ENCODE measurements at regions not wholly inside any gene's neighbourhood (a gene's known extent, or its start where the extent isn't known, plus 50 kb on each side); places are given as distances from the start of the nearest gene placed in this dataset.

DNA sequence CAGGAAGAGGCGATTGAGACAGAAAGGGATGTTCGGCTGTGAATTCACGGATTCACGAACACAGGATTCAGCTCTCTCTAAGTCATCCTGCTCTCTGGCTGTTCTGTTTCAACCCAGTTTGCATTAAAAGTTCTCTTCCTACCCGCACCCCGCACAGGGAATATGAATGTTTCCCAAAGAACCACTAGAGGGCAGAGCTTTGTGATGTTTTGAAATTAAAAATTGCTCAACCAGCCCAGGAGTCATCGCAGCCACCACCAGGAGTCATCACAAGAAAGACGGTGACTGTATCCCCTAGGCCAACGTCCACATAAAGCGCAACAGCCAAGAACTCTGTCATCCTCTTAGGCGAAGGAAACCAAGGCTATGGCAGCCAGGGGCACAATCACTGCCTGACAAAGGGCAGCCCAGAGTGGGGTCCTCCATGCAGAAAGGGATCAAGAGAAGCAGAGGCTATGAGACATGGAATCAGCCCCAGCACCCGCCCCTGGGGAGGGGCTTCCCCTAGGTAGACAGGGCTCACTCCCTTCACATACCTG lies 122.4 kb downstream of the WT1 start:
- no peak for TF ChIP-seq POLR2A (IDR thresholded peaks at IDR 0.05; ENCODE audit: low read length)
- no peak for TF ChIP-seq GATA1 (IDR thresholded peaks at IDR 0.05; ENCODE audit: low read depth, low read length)

All from erythroblast (primary cell).